Ovary (tissue), 7 donors: ENCODE measurements at regions not wholly inside any gene's neighbourhood (a gene's known extent, or its start where the extent isn't known, plus 50 kb on each side); places are given as distances from the start of the nearest gene placed in this dataset.

Source experiments
- DNase-seq, 5 donors: peaks; one replicate each; pipeline ENCODE4 v3.0.0-alpha.2; 2019 to 2020
- H3K27ac ChIP-seq, 2 donors: fragments of 200-600 bp; one replicate each; pipeline versions ENCODE4 v1.5.1 to v1.8.0; 2019 to 2022
- H3K27me3 ChIP-seq: fragments of 200-600 bp; one replicate; pipeline ENCODE4 v1.8.0; 2022
- H3K36me3 ChIP-seq: fragments of 200-600 bp; sonication (generic); one replicate; pipeline ENCODE4 v1.5.1; 2019
- H3K4me1 ChIP-seq: one replicate; pipeline ENCODE4 v1.8.1; 2013; ENCODE audit warnings: mild to moderate bottlenecking, moderate library complexity; ENCODE audit not compliant: insufficient read depth
- H3K4me3 ChIP-seq: fragments of 200-600 bp; sonication (generic); one replicate; pipeline ENCODE4 v1.5.1; 2017
- H3K9me3 ChIP-seq, 2 donors: fragments of 200-600 bp in 1 of 2; sonication (generic) in 1 of 2; one replicate each; pipeline versions ENCODE4 v1.5.1 to v1.8.1; 2013 to 2019; ENCODE audit warnings: mild to moderate bottlenecking in 1 of 2, moderate library complexity in 1 of 2
- EP300 ChIP-seq: sonication (generic); formaldehyde crosslinking; IDR thresholded peaks from one replicate; pipeline ENCODE4 v1.6.1; 2017; ENCODE audit warnings: antibody characterized with exemption
- POLR2A ChIP-seq: fragments of 450-650 bp; IDR thresholded peaks from one replicate; pipeline ENCODE4 v1.6.1; 2017; ENCODE audit warnings: antibody characterized with exemption, mild to moderate bottlenecking, moderate library complexity
- WGBS, 3 donors: extraction: QIAGEN DNeasy Blood & Tissue Kit in 1 of 3; methylation state at CpG; one replicate each; pipeline versions ENCODE4 v1.1.5 to v1.1.7; 2013 to 2017; 5-methylcytosine and 5-hydroxymethylcytosine counted together
- intact Hi-C, 4 donors: fragments of 100-400 bp; cut with DNase I; formaldehyde crosslinking; loops; one replicate each; pipeline versions ENCODE4 v1.11.0 to v1.15.1; 2022 to 2023
- TF ChIP-seq, protein P1 (sequence below), 3 donors: fragments of 450-650 bp in 2 of 3; fragments of 200-600 bp in 1 of 3; IDR thresholded peaks; one replicate each; pipeline versions ENCODE4 v1.5.1 to v1.8.0; 2016 to 2022; ENCODE audit warnings: antibody characterized with exemption in 3 of 3, mild to moderate bottlenecking in 1 of 3
- donor health status: DM: no; HTN: no; CAD: no; lungs with moderate emphysema.
- donor health status: DM: no; HTN: no; CAD: no.
- donor health status: Bipolar disorder and iron deficiency.
- donor health status: DM: no; HTN: no; CAD: no.
- donor health status: DM: yes; HTN: yes; CAD: no.

DNA sequence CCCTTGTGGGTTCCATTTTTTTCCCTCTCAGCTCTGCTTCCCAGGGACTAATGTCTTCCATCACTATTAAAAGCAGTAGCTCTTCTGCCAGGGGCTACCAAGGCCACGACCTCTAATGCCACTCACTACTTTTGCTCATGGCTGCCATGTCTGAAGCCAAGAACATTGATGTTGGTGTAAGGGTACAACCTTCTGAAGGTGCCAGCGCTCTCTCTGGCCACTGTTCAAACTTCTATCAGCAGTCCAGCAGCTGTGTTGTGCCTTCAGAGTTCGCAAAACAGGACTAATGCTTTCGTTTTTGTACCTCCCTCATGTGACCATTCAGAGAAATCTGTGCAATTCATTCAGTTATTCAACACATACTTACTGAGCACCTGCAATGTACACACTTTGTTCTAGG lies 121.5 kb upstream of the ENPEP start:
- no peak for DNase-seq
- Histone ChIP-seq H3K27me3 (no peaks in the 10 kb centered on the region), H3K4me1 (no peaks in the 10 kb centered on the region), H3K9me3 (no peaks in the 10 kb centered on the region), H3K27ac (no peak overlapping the region), H3K4me3 (no peak overlapping the region), H3K36me3 (no peaks in the 10 kb centered on the region)
- TF ChIP-seq, protein P1, sequence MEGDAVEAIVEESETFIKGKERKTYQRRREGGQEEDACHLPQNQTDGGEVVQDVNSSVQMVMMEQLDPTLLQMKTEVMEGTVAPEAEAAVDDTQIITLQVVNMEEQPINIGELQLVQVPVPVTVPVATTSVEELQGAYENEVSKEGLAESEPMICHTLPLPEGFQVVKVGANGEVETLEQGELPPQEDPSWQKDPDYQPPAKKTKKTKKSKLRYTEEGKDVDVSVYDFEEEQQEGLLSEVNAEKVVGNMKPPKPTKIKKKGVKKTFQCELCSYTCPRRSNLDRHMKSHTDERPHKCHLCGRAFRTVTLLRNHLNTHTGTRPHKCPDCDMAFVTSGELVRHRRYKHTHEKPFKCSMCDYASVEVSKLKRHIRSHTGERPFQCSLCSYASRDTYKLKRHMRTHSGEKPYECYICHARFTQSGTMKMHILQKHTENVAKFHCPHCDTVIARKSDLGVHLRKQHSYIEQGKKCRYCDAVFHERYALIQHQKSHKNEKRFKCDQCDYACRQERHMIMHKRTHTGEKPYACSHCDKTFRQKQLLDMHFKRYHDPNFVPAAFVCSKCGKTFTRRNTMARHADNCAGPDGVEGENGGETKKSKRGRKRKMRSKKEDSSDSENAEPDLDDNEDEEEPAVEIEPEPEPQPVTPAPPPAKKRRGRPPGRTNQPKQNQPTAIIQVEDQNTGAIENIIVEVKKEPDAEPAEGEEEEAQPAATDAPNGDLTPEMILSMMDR (IDR thresholded peaks at IDR 0.05) = no peak
- no peak for TF ChIP-seq EP300
- no peak for TF ChIP-seq POLR2A
- intact Hi-C loops = no loop called here
- WGBS, 3 donors = 31 to 77% (median 62%) methylated on average over 4 of the region's 4 CpGs

DNA sequence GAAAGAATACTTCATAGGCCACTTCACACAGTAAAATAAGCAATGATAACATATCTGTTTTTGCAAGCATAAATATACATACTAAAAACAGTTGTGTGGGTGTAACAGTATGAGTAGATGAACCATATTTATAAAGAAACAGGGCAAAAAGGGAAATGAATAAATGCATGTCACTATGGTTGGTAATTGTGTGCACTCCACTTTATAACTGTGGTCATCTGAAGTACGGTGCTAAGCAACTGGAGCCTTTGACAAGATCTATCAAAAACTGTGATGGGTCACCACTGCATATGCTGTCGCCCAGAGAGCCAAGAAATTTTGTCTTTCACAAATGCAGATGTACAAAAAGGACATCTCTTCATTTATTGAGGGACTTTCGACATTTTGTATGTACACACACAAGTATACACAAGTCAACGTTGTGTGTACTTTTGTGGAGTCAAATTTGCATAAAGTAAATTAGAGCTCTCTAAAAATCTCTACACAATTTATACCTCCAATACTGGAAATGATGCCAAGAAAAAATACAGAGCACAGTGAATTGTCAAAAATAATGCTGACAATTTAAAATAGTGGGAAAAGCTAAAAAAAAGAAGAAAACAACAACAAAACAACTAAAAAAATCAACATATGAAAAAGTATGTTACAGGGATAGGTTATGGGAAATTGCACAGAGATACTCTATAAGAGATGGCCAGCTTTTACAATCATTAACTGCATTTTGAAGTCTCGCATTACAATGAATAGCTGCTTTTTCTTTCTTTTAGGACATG lies 123.1 kb upstream of the ENPEP start:
- Histone ChIP-seq H3K4me3 (no peak overlapping the region), H3K36me3 (no peaks in the 10 kb centered on the region), H3K4me1 (no peaks in the 10 kb centered on the region), H3K27ac (no peak overlapping the region), H3K27me3 (no peaks in the 10 kb centered on the region), H3K9me3 (no peaks in the 10 kb centered on the region)
- no peak for DNase-seq
- TF ChIP-seq EP300 (no peak), POLR2A (no peak)
- TF ChIP-seq, protein P1 (IDR thresholded peaks at IDR 0.05) = no peak
- intact Hi-C loops = no loop called here
- 75 to 80% (median 76%) methylated on average over 5 of the region's 5 CpGs for WGBS, 3 donors

DNA sequence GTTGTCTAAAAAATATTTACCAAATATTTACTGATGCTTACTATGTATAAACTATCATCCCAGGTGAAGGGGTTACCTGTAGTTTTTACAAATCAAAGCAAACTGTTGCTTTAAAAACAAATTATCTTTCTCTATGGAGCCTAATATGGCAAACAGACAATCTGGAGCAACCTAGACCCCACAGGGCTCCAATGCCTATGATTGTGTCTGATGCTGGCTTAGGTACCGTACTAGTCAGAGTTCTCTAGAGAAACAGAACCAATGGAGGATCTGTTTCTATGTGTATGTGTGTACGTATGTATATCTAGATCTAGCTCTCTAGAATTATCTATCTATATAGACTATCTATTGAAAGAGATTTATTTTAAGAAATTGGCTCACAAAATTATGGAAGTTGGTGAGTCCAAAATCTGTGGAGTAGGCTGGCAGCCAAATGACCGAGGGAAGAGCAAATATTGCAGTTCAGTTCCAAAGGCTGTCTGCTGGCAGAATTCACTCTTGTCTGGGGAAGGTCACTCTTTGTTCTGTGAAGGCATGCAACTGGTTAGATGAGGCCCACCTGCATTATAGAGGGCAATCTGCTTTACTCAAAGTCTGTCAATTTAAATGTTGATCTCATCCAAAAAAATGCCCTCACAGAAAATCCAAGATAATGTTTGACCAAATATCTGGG lies 127.1 kb upstream of the ENPEP start:
- H3K27me3 ChIP-seq = no peaks in the 10 kb centered on the region
- no peak for DNase-seq

DNA sequence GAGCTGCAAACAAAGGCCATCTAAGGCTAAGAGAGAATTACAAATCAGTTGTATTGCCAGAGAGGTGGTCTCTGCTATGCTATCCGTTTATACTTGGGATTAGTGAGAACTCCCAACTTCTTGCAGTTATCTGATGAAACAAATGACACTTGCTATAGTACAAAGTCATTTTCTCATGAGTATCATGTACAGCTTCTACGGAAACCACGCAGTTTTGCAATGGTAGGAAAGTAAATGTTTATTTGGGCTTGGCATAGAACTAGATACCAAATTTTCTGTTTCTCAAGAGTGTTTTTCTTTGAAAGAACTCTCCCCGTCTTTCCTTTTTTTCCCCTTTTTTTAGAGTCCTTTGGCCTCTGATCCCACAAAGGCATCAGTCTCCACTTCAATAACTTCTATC lies 128.2 kb upstream of the ENPEP start:
- TF ChIP-seq, protein P1 (IDR thresholded peaks at IDR 0.05) = no peak
- TF ChIP-seq POLR2A = no peak
- TF ChIP-seq EP300 = no peak
- Histone ChIP-seq H3K4me3 (no peak overlapping the region), H3K27ac (no peak overlapping the region), H3K9me3 (no peaks in the 10 kb centered on the region), H3K36me3 (no peaks in the 10 kb centered on the region), H3K4me1 (no peaks in the 10 kb centered on the region), H3K27me3 (no peaks in the 10 kb centered on the region)
- intact Hi-C loops = no loop called here
- 65 to 79% (median 66%) methylated on average over 4 of the region's 4 CpGs for WGBS, 3 donors
- DNase-seq = no peak

More for the DNA sequence above, 127.1 kb upstream of the ENPEP start:
- no peaks in the 10 kb centered on the region for H3K36me3 ChIP-seq
- no peaks in the 10 kb centered on the region for H3K4me1 ChIP-seq
- H3K4me3 ChIP-seq = no peak overlapping the region
- TF ChIP-seq POLR2A (no peak), EP300 (no peak)
- TF ChIP-seq, protein P1 (IDR thresholded peaks at IDR 0.05) = no peak
- intact Hi-C loops = no loop called here
- WGBS, 3 donors = 65 to 66% (median 65%) methylated on average over 3 of the region's 3 CpGs
- H3K9me3 ChIP-seq = no peaks in the 10 kb centered on the region
- H3K27ac ChIP-seq = no peak overlapping the region
